ENCODE measurements at regions not wholly inside any gene's neighbourhood (a gene's known extent, or its start where the extent isn't known, plus 50 kb on each side); places are given as distances from the start of the nearest gene placed in this dataset.

DNA sequence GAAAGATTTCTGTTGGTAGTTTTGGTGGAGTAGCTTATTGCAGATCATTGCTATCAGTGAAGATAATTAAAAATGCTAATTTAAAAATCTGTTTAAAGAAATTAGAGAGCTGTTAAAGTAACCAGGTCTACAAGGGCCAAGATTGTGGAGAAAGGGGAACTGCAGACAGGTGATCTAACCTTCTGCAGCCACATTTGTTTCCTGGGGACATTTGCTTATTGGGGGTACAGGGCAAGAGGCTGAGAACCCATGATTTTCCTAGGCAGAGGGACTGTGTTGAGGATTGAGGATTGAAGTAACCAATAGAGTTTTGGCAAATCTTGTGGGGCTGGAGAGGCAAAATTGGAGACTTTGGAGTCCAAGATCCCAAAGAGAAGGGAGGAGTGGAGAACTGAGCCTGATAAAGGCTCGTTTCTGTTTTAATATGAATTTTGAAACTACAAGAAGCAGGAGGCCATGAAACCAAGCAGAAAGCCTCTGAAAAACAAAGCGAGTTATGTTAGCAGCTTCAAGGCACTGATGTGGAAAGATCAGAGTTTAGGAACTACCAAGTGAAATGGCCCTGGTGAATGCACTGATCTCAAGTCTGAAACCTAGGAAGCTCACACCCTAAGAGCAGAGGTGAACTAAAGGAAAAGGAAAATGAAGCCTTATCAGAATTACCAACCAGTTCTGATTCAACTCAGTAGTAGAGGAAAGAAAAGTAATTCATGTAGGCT is 219.8 kb upstream of the C9orf72 start (continued):
- TF ChIP-seq KLF16 (CRISPR knock-in tag; IDR thresholded peaks at IDR 0.05) = no peak

DNA sequence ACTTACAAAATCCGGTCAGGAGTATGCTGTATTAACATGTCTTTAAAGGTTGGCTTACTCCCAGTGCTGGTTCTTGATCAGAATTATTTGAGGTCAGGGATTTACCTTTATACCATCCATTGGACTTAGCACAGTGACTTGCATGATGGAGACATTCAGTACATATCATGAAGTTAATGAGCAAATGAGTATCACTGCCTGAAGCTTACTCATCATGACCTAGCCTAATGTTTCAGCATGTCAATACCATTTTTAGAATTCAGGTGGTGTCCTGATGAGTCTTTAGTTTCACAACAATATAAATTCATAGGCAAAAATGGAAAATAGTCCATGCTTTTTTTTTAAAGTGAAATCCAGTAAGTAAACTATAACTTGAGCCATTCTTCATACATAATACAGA is 226.0 kb upstream of the C9orf72 start:
- WGBS (ENCODE audit: low lambda C conversion rate) = 0% methylated on average over 1 of the region's 1 CpG
- BruUV-seq (replicated peaks) = no TSS peak
- CTCF ChIA-PET (ENCODE audit: low intra/inter-chr PET ratio, low total read pairs) = no interaction called here
- no peak overlapping the region for H2AFZ ChIP-seq (ENCODE audit: low read length)
- in situ Hi-C loops (cut with HindIII; ENCODE audit: extremely low pct_ligation_motif_present, low pct_unique_long_range_greater_than_20kb) (no loop called here), intact Hi-C loops (cut with micrococcal nuclease; ENCODE audit: unreplicated experiment) (no loop called here)
- no peak for TF ChIP-seq CHD4 (IDR thresholded peaks at IDR 0.05; ENCODE audit: borderline replicate concordance, low read length)
- TF ChIP-seq, protein P1, sequence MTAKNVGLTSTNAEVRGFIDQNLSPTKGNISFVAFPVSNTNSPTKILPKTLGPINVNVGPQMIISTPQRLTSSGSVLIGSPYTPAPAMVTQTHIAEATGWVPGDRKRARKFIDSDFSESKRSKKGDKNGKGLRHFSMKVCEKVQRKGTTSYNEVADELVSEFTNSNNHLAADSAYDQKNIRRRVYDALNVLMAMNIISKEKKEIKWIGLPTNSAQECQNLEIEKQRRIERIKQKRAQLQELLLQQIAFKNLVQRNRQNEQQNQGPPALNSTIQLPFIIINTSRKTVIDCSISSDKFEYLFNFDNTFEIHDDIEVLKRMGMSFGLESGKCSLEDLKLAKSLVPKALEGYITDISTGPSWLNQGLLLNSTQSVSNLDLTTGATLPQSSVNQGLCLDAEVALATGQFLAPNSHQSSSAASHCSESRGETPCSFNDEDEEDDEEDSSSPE (CRISPR knock-in tag; IDR thresholded peaks at IDR 0.05) = no peak
- TF ChIP-seq ZNF256 (CRISPR knock-in tag; conservative IDR thresholded peaks at IDR 0.05) = no peak
- no peak for TF ChIP-seq ZNF674 (CRISPR knock-in tag; IDR thresholded peaks at IDR 0.05; ENCODE audit: low read depth)
- TF ChIP-seq BCL6 (CRISPR knock-in tag; IDR thresholded peaks at IDR 0.05) = no peak
- TF ChIP-seq SRSF1 (optimal IDR thresholded peaks at IDR 0.05; ENCODE audit: low read depth, low read length) = no peak
- no peak for TF ChIP-seq CENPT (CRISPR knock-in tag; IDR thresholded peaks at IDR 0.05; ENCODE audit: low read depth)
- TF ChIP-seq, protein P2, sequence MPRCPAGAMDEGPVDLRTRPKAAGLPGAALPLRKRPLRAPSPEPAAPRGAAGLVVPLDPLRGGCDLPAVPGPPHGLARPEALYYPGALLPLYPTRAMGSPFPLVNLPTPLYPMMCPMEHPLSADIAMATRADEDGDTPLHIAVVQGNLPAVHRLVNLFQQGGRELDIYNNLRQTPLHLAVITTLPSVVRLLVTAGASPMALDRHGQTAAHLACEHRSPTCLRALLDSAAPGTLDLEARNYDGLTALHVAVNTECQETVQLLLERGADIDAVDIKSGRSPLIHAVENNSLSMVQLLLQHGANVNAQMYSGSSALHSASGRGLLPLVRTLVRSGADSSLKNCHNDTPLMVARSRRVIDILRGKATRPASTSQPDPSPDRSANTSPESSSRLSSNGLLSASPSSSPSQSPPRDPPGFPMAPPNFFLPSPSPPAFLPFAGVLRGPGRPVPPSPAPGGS (CRISPR knock-in tag; IDR thresholded peaks at IDR 0.05) = no peak
- TF ChIP-seq ZNF160 (CRISPR knock-in tag; IDR thresholded peaks at IDR 0.05) = no peak
- no peak for TF ChIP-seq ZNF292 (CRISPR knock-in tag; IDR thresholded peaks at IDR 0.05; ENCODE audit: borderline replicate concordance, low read depth)
- no peak for TF ChIP-seq KAT7 (CRISPR knock-in tag; IDR thresholded peaks at IDR 0.05; ENCODE audit: borderline replicate concordance)
- TF ChIP-seq ZNF253 (CRISPR knock-in tag; IDR thresholded peaks at IDR 0.05; ENCODE audit: borderline replicate concordance) = no peak
- no peak for TF ChIP-seq TBP (CRISPR knock-in tag; IDR thresholded peaks at IDR 0.05)
- H3K27me3 ChIP-seq (ENCODE audit: control insufficient read depth in 1 of 2, insufficient read depth in 2 of 2, low read length in 2 of 2) = no peaks in the 10 kb centered on the region
- ATAC-seq (no peak), FAIRE-seq (no peak), DNase-seq (ENCODE audit: low spot score) (no peak)
- H3K9ac ChIP-seq (ENCODE audit: insufficient read depth, low read depth, low read length) = no peak overlapping the region
- H3K79me2 ChIP-seq (ENCODE audit: insufficient read depth, low read length) = no peaks in the 10 kb centered on the region
- no peak overlapping the region for H3K27ac ChIP-seq (ENCODE audit: extremely low read length, insufficient read depth, low read length)
- no peaks in the 10 kb centered on the region for H3K4me1 ChIP-seq (ENCODE audit: insufficient read depth, low read length)
- H3K9me3 ChIP-seq (ENCODE audit: low read length) = no peaks in the 10 kb centered on the region
- no peak overlapping the region for H3K4me3 ChIP-seq (replicated peaks in 1 of 3; ENCODE audit: insufficient read depth in 1 of 3, low read depth in 2 of 3, low read length in 3 of 3)
- H4K20me1 ChIP-seq (ENCODE audit: insufficient read depth, low read length) = no peaks in the 10 kb centered on the region
- POLR2A ChIA-PET = no interaction called here
- no peaks in the 10 kb centered on the region for H3K36me3 ChIP-seq (replicated peaks in 1 of 2; ENCODE audit: control insufficient read depth in 1 of 2, insufficient read depth in 2 of 2, low read length in 2 of 2)
- no peak overlapping the region for H3K4me2 ChIP-seq (ENCODE audit: low read depth, low read length)
